ENCODE measurements at regions not wholly inside any gene's neighbourhood (a gene's known extent, or its start where the extent isn't known, plus 50 kb on each side); places are given as distances from the start of the nearest gene placed in this dataset.
"Not testable (repeated sequence)": the region's sequence is repeated elsewhere in the genome, so short reads cannot be mapped to it uniquely, and the experiment has no call there.

DNA sequence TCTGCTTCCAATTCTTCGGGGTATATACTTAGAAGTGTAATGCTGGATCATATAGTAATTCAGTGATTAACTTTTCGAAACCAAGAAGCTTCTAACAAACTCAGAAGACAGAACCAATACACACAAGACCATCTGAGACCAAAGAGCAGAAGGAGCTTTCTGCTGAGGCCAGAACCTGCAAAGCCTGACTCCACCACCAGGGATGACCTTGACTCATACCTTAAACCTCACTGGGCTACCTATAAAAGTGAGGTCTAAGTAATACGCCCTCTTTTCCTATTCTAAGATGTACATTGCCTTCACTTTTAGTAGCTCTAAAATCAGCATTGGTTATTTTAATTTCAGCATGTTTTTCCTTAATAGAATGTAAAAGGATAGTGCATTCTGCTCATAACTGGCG is 84.8 kb downstream of the FOXF2 start:
- no peak overlapping the region for H3K27ac Mint-ChIP-seq
- no peak for ATAC-seq (replicated peaks)
- H3K9me3 Mint-ChIP-seq, result peaks cover 5 to 8% of the 10 kb centered on the region in 2 donors
- no peak for DNase-seq
- H3K27me3 Mint-ChIP-seq, result peaks cover 34 to 53% of the 10 kb centered on the region in 2 donors
- no peaks in the 10 kb centered on the region for H3K4me1 Mint-ChIP-seq (ENCODE audit: low read depth in 2 of 2)
- no peak overlapping the region for H3K4me3 Mint-ChIP-seq
- no peaks in the 10 kb centered on the region for H3K36me3 Mint-ChIP-seq (ENCODE audit: insufficient read depth)

DNA sequence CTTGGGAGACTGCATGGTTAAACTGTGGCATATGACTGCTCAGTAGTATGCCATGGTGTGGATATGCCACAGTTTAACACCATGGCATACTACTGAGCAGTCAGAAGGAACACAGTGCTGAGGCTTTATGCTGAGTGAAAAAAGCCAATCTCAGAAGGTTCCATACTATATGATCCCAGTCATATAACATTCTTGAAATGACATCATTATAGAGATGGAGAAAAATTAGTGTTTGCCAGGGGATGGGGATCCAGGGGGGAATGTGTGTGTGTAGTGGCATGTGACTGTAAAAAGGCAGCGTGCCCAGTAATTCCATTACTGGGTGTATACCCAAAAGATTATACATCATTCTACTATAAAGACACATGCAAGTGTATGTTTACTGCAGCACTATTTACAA is 85.8 kb downstream of the FOXF2 start:
- no peak overlapping the region for H3K4me3 Mint-ChIP-seq
- DNase-seq (no peak), ATAC-seq (replicated peaks) (no peak)
- peaks cover 31 to 43% of the 10 kb centered on the region in 2 donors for H3K27me3 Mint-ChIP-seq
- no peaks in the 10 kb centered on the region for H3K4me1 Mint-ChIP-seq (ENCODE audit: low read depth in 2 of 2)
- no peaks in the 10 kb centered on the region for H3K36me3 Mint-ChIP-seq (ENCODE audit: insufficient read depth)
- peaks cover 5 to 8% of the 10 kb centered on the region in 2 donors for H3K9me3 Mint-ChIP-seq
- H3K27ac Mint-ChIP-seq, result no peak overlapping the region

DNA sequence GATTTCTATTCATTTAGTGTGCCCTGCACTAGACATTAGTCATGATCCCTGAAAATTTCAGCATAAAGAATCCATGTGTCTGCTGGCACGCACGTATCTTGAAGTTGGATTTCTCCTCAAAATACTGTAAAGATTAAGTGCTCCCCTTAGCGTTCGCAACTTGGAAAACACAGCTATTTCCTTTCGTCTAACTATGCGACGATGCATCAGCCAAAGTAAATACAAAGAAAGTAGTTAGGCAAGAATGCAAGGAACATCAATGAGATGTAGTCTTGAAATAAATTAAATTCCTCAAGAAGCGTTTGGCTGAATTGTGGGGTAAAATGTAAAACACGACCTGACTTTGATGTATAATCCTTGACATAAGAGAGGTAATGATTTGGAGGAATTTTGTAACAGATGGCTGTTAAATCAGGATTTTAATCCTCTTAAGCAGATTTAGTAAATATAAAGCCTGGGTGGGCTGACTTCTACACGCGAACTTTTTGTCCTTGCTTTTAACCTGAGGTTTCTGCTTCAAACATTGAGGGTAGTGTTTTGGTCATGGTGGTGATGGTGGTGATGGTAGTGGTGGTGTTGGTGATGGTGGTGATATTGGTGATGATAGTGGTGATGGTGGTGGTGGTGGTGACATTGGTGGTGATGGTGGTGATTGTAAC is 88.2 kb downstream of the FOXF2 start:
- ATAC-seq (replicated peaks) (no peak), DNase-seq (no peak)
- peaks cover 36 to 40% of the 10 kb centered on the region in 2 donors for H3K27me3 Mint-ChIP-seq
- H3K9me3 Mint-ChIP-seq, result peaks cover 5 to 8% of the 10 kb centered on the region in 2 donors
- no peak overlapping the region for H3K4me3 Mint-ChIP-seq
- H3K36me3 Mint-ChIP-seq (ENCODE audit: insufficient read depth), result no peaks in the 10 kb centered on the region
- no peak overlapping the region for H3K27ac Mint-ChIP-seq
- H3K4me1 Mint-ChIP-seq (ENCODE audit: low read depth in 2 of 2), result no peaks in the 10 kb centered on the region

DNA sequence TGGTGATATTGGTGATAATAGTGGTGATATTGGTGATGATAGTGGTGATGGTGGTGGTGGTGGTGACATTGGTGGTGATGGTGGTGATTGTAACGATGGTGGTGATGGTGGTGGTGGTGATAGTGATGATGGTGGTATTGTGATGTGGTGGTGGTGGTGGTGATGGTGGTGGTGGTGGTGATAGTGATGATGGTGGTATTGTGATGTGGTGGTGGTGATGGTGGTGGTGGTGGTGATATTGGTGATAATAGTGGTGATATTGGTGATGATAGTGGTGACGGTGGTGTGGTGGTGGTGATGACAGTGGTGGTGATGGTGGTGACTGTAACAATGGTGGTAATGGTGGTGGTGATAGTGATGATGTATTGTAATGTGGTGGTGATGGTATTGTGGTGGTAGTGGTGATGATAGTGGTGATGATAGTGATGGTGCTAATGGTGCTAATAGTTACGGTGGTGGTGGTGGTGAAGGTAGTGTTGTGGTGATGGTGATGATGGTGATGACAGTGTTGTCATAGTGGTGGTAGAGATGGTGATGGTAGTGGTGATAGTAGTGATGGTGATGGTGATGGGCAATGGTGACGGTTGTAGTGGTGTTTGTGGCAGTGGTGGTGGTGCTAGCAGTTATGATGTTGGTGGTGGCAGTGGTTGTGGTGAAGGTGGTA is 88.9 kb downstream of the FOXF2 start:
- DNase-seq; ATAC-seq (replicated peaks); H3K4me1 Mint-ChIP-seq (ENCODE audit: low read depth in 2 of 2); H3K27ac Mint-ChIP-seq; H3K4me3 Mint-ChIP-seq; H3K36me3 Mint-ChIP-seq (ENCODE audit: insufficient read depth); H3K9me3 Mint-ChIP-seq: not testable (repeated sequence)
- H3K27me3 Mint-ChIP-seq, result peaks cover 38 to 40% of the 10 kb centered on the region in 2 donors

DNA sequence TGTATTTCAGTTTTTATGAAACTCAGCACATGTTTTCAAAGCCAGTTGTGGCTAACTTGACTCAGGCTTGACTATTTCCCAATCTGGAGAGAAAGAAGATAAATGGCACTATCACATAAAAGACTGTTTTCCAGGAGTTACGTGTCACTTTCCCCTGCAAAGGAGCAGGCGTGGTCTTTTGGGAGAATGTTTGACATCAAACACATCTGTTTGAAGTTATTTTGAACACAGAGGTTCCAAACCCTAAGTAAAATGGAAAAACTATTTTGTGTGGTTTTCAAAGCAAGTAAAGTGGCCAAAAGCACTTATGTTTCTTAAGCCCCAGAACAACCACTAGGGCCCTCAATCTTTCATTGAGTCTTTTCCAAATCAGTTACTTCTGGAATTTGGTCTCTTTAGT is 89.7 kb downstream of the FOXF2 start:
- no peak overlapping the region for H3K4me3 Mint-ChIP-seq
- no peaks in the 10 kb centered on the region for H3K4me1 Mint-ChIP-seq (ENCODE audit: low read depth in 2 of 2)
- no peak for DNase-seq
- peaks cover 30 to 38% of the 10 kb centered on the region in 2 donors for H3K27me3 Mint-ChIP-seq
- no peak overlapping the region for H3K27ac Mint-ChIP-seq
- ATAC-seq (replicated peaks), result no peak
- peaks cover 5 to 8% of the 10 kb centered on the region in 2 donors for H3K9me3 Mint-ChIP-seq
- no peaks in the 10 kb centered on the region for H3K36me3 Mint-ChIP-seq (ENCODE audit: insufficient read depth)

DNA sequence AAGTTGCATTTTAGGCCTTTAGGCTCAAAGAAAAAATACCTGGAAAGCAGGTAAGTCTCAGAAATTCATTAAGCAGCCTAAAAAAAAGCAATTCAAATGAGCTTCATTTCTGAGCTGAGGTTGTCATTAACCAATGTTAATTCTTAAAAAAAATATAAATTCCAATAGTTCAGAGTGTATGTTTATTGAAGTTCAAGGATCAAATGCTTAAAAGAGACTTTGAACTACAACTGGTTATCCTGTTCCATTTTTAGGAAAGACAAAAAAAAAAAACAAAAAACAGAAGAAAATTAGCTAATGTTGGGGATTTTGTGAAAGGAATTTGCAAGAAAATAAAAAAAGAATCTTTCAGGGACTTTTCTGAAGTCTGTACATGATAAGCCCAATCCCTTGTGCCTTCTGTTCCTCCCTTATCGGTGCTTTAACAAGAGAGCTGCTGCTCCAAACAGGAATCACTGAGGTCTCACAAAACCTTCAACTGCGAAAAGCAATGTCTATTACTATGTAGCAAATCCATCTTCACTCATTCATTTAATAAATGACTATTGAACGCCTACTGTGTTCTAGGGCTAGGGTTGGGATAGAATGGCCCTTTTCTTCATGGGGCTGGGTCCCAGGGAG is 90.3 kb downstream of the FOXF2 start:
- H3K36me3 Mint-ChIP-seq (ENCODE audit: insufficient read depth), result no peaks in the 10 kb centered on the region
- ATAC-seq (replicated peaks) (no peak), DNase-seq (no peak)
- no peak overlapping the region for H3K4me3 Mint-ChIP-seq
- H3K9me3 Mint-ChIP-seq, result peaks cover 5 to 8% of the 10 kb centered on the region in 2 donors
- peaks cover 24 to 32% of the 10 kb centered on the region in 2 donors for H3K27me3 Mint-ChIP-seq
- no peak overlapping the region for H3K27ac Mint-ChIP-seq
- no peaks in the 10 kb centered on the region for H3K4me1 Mint-ChIP-seq (ENCODE audit: low read depth in 2 of 2)

DNA sequence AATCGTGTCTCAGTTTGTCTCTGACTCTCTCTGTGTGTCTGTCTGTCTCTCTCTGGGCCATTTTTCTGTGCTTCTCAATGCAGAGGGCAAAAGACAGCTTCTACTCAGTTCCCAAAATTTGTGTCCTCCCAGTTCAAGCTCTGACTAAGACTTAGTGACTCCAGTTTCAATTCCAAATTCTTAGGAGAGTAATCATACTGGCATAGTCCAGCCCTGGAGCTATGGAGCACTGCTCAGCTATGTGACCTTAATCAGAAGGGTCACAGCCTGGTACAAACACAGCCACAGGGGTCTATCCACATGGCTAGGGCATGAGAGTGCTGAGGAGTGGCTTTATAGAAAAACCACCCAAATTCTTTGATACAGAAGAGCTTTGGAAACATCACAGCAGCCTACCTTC is 91.9 kb downstream of the FOXF2 start:
- Mint-ChIP-seq H3K9me3 (peaks cover 5 to 8% of the 10 kb centered on the region in 2 donors), H3K36me3 (ENCODE audit: insufficient read depth) (no peaks in the 10 kb centered on the region), H3K4me1 (ENCODE audit: low read depth in 2 of 2) (no peaks in the 10 kb centered on the region), H3K27ac (no peak overlapping the region), H3K4me3 (no peak overlapping the region), H3K27me3 (peaks cover 30% of the 10 kb centered on the region in 2 donors)
- ATAC-seq (replicated peaks), result no peak
- no peak for DNase-seq

DNA sequence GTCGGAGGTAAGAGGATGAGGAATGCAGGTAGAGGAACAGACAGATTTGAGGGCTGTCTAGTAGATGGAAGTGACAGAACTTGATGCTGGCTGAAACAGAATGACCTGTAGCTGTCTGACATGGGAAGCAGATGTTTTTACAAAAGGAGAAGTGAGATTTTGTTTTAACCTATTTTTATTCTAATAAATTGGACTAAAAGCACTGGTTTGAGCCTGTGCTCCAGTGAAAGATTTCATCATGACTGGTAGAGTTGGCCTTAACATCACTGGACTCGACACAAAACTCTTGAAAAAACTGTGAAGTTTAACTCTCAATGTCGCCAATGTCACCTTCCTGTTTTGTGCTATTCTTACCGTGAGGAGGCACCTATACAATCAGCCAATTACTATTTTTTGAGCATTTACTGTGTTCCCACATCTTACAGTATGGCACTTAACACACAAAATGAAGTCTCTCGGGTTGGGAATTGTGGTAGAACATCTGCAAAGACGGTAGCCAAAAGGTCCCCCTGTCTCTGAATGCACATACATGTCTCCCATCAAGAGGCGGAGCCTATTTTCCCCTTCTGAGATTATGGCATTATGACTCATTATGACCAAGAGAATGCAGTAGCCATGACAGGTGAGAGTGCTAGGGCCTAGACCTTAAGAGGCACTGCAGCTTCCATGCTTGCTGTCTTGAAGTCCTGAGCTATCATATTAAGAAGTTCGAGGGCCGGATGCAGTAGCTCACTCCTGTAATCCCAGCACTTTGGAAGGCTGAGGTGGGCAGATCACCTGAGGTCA is 93.2 kb downstream of the FOXF2 start:
- no peaks in the 10 kb centered on the region for H3K36me3 Mint-ChIP-seq (ENCODE audit: insufficient read depth)
- H3K4me1 Mint-ChIP-seq (ENCODE audit: low read depth in 2 of 2), result no peaks in the 10 kb centered on the region
- ATAC-seq (replicated peaks) (no peak), DNase-seq (no peak)
- peaks cover 5 to 8% of the 10 kb centered on the region in 2 donors for H3K9me3 Mint-ChIP-seq
- H3K27me3 Mint-ChIP-seq, result peaks cover 30 to 32% of the 10 kb centered on the region in 2 donors
- H3K4me3 Mint-ChIP-seq, result no peak overlapping the region
- no peak overlapping the region for H3K27ac Mint-ChIP-seq

DNA sequence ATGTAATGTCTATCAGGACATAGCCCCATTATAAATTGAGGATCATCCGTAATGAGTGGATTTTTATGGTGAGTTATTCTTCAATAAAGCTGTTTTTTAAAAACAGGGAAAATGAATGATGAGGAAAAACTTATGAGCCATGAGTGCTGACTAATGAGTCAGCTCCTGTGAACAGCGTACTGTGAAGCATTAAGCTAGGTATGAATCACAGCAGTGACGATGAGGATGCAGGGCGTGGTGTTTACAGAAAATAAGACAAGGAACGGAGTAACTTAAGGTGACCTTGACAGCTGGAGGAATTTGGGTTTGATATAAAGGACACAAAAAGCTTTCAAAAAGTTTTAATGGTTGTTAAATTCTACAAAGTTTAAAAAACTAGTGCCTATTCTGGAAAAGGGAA is 96.3 kb downstream of the FOXF2 start:
- ATAC-seq (replicated peaks), result no peak
- no peak for DNase-seq

DNA sequence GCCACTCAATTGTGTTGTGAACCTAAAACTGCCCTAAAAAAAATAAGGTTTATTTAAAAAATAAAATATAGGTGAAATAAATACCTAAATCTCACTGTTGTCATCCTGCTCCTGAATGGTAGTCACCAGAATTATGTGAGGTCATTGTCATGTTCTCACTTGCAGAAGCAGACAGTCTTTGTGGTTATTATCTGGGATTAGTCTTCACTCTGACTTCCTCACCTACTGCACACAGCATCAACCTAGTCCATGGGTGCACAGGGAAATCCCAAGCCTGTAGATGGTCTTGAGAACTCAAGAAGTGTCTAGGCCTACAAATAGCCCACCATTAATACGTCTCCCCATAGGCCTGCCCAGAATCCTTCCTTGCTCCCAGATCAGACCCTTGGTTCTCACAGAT is 97.0 kb downstream of the FOXF2 start:
- Mint-ChIP-seq H3K27me3 (peaks cover 18 to 33% of the 10 kb centered on the region in 2 donors), H3K4me1 (ENCODE audit: low read depth in 2 of 2) (no peaks in the 10 kb centered on the region), H3K27ac (no peak overlapping the region), H3K9me3 (no peaks in the 10 kb centered on the region), H3K36me3 (ENCODE audit: insufficient read depth) (no peaks in the 10 kb centered on the region), H3K4me3 (no peak overlapping the region)
- DNase-seq (no peak), ATAC-seq (replicated peaks) (no peak)

More for the DNA sequence above, 96.3 kb downstream of the FOXF2 start:
- Mint-ChIP-seq H3K27me3 (peaks cover 24 to 36% of the 10 kb centered on the region in 2 donors), H3K9me3 (no peaks in the 10 kb centered on the region), H3K4me1 (ENCODE audit: low read depth in 2 of 2) (no peaks in the 10 kb centered on the region), H3K36me3 (ENCODE audit: insufficient read depth) (no peaks in the 10 kb centered on the region), H3K27ac (no peak overlapping the region), H3K4me3 (no peak overlapping the region)

DNA sequence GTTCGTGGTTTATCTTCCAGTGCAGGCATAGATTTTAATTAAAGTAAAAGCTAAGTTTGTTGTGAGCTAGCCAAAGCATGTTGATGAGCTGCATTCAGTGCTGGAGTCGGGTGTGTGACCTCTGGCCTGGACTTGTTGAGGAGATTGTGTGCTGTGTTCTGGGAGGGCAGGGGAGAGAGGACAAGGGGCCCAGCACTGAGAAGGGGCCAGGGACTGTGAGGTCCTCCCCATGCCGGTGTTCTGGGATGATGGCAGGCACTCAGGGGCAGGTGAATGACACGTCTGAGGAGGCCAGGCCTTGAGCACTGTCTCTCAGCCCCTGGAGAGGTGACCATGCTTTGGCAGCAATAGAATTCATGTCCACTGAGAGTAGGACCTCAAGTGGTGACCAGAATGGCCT is 97.9 kb downstream of the FOXF2 start:
- no peak overlapping the region for H3K27ac Mint-ChIP-seq
- no peaks in the 10 kb centered on the region for H3K36me3 Mint-ChIP-seq (ENCODE audit: insufficient read depth)
- H3K4me3 Mint-ChIP-seq, result no peak overlapping the region
- peaks cover 10 to 25% of the 10 kb centered on the region in 2 donors for H3K27me3 Mint-ChIP-seq
- no peak for DNase-seq
- H3K4me1 Mint-ChIP-seq (ENCODE audit: low read depth in 2 of 2), result no peaks in the 10 kb centered on the region
- H3K9me3 Mint-ChIP-seq, result no peaks in the 10 kb centered on the region
- ATAC-seq (replicated peaks), result no peak

DNA sequence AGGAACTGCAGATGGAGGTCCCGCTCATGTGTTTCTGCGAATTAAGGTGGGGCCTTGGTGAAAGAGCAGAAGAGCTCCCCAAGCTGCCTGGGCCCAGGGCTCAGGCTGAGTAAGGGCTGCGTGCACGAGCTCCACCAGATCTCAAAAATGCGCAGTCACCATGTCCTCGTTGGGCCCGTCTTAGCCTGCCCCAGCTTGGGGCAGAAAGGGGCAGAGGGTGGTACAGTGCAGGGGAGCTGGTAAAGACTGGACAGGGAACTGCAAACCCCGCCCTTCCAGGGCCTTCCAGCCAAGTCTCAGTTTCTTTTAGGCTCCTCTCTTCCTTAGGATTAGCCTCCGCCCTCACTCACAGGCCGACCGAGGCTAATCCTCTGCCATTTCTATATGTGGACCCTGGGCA is 101.6 kb downstream of the FOXF2 start:
- ATAC-seq (replicated peaks), result no peak
- H3K27me3 Mint-ChIP-seq, result peaks cover 7 to 35% of the 10 kb centered on the region in 2 donors
- no peak for DNase-seq
- no peak overlapping the region for H3K27ac Mint-ChIP-seq
- no peak overlapping the region for H3K4me3 Mint-ChIP-seq
- no peaks in the 10 kb centered on the region for H3K9me3 Mint-ChIP-seq
- H3K36me3 Mint-ChIP-seq (ENCODE audit: insufficient read depth), result no peaks in the 10 kb centered on the region
- no peaks in the 10 kb centered on the region for H3K4me1 Mint-ChIP-seq (ENCODE audit: low read depth in 2 of 2)

DNA sequence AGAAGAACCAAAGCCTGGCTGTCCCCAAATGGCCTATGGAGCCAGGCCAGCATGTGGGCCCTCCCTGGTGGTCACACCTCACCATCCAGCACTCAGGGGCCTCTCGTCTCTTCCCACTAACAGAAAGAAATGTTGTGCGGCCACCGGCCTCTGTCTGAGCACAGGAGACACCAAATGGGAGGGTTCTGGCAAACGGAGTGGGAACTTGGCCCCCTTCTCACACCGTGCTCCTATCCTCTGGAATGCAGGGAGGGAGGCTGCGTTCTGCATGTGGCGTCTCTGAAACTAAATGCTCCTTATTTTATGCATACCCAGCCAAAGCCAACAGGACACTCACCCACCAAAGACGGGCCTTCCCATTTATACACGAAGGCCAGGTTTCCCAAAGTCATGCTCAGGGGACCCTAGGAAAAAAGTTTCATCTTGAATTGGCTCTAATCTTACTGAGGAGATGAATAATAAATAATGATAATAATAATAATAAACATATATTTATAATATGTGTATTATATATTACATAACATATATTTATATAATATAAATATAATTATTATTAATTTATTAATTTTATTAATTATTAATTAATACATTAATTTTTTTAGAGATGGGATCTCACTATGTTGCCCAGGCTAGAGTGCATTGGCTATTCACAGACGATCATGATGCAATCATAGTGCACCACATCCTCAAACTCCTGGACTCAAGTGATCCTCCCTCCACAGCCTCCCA is 102.4 kb downstream of the FOXF2 start:
- no peaks in the 10 kb centered on the region for H3K9me3 Mint-ChIP-seq
- no peaks in the 10 kb centered on the region for H3K36me3 Mint-ChIP-seq (ENCODE audit: insufficient read depth)

More for the DNA sequence above, 102.4 kb downstream of the FOXF2 start:
- no peak overlapping the region for H3K4me3 Mint-ChIP-seq
- H3K27me3 Mint-ChIP-seq, result peaks cover 12 to 41% of the 10 kb centered on the region in 2 donors
- H3K4me1 Mint-ChIP-seq (ENCODE audit: low read depth in 2 of 2), result no peaks in the 10 kb centered on the region
- no peak overlapping the region for H3K27ac Mint-ChIP-seq
- no peak for ATAC-seq (replicated peaks)
- DNase-seq, result no peak

All from effector memory CD8-positive, alpha-beta T cell (primary cell).